ENCODE measurements at regions not wholly inside any gene's neighbourhood (a gene's known extent, or its start where the extent isn't known, plus 50 kb on each side); places are given as distances from the start of the nearest gene placed in this dataset.

DNA sequence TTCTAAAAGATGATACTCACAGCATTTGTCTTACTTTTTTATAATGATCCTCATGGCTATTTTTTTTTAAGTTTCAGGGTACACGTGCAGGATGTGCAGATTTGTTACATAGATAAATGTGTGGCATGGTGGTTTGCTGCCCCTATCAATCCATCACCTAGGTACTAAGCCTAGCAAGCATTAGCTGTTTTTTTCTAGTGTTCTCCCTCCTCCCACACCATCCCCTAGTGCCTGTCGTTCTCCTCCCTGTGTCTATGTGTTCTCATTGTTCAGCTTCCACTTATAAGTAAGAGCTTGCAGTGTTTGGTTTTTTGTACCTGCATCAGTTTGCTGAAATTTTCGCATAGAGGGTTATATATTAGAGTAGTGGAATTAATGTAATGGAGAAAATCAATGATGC lies 189.1 kb upstream of the CDH12 start:
- TF ChIP-seq, protein P1, sequence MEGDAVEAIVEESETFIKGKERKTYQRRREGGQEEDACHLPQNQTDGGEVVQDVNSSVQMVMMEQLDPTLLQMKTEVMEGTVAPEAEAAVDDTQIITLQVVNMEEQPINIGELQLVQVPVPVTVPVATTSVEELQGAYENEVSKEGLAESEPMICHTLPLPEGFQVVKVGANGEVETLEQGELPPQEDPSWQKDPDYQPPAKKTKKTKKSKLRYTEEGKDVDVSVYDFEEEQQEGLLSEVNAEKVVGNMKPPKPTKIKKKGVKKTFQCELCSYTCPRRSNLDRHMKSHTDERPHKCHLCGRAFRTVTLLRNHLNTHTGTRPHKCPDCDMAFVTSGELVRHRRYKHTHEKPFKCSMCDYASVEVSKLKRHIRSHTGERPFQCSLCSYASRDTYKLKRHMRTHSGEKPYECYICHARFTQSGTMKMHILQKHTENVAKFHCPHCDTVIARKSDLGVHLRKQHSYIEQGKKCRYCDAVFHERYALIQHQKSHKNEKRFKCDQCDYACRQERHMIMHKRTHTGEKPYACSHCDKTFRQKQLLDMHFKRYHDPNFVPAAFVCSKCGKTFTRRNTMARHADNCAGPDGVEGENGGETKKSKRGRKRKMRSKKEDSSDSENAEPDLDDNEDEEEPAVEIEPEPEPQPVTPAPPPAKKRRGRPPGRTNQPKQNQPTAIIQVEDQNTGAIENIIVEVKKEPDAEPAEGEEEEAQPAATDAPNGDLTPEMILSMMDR (IDR thresholded peaks at IDR 0.05; ENCODE audit: insufficient read depth, low read length, poor library complexity, severe bottlenecking): no peak
- TF ChIP-seq EZH2phosphoT487 (conservative IDR thresholded peaks at IDR 0.05; ENCODE audit: low read length): no peak

Data from SU-DHL-6 (cell line).